DOHH2 (cell line): ENCODE measurements at regions not wholly inside any gene's neighbourhood (a gene's known extent, or its start where the extent isn't known, plus 50 kb on each side); places are given as distances from the start of the nearest gene placed in this dataset.
"Not testable (repeated sequence)": the region's sequence is repeated elsewhere in the genome, so short reads cannot be mapped to it uniquely, and the experiment has no call there.

Experiments used
- EZH2phosphoT487 ChIP-seq: fragments of 200-600 bp; sonication (generic); IDR thresholded peaks from 2 replicates; pipeline ENCODE4 v1.6.1; 2017; ENCODE audit warnings: borderline replicate concordance, mild to moderate bottlenecking, antibody characterized with exemption, low read length, moderate library complexity, mixed read lengths
- TF ChIP-seq, protein P1 (sequence below): fragments of 200-600 bp; sonication (generic); IDR thresholded peaks from one replicate; pipeline ENCODE4 v1.5.1; 2014; ENCODE audit warnings: antibody characterized with exemption, mild to moderate bottlenecking, low read depth, low read length; ENCODE audit not compliant: poor library complexity, severe bottlenecking

DNA sequence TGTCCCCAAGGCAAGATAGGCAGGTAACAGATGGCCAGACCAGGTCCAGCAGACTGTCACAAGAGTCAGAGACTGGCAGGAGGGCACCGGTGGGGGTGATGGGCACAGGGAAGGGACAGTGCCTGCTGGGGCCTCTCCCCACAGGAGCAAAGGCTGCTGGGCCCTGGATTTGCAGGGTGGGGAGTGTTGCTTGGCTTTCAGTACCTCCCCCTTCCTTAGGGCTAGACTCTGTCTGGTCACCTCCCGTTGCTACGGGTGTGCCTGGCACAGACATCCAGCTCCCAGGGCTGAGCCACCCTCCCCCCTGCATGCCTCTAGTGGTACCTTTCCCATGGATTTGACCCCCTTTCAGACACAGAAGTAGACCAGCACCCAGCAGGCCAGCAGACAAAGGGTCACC lies 205.7 kb upstream of the TP53TG3 start:
- TF ChIP-seq, protein P1, sequence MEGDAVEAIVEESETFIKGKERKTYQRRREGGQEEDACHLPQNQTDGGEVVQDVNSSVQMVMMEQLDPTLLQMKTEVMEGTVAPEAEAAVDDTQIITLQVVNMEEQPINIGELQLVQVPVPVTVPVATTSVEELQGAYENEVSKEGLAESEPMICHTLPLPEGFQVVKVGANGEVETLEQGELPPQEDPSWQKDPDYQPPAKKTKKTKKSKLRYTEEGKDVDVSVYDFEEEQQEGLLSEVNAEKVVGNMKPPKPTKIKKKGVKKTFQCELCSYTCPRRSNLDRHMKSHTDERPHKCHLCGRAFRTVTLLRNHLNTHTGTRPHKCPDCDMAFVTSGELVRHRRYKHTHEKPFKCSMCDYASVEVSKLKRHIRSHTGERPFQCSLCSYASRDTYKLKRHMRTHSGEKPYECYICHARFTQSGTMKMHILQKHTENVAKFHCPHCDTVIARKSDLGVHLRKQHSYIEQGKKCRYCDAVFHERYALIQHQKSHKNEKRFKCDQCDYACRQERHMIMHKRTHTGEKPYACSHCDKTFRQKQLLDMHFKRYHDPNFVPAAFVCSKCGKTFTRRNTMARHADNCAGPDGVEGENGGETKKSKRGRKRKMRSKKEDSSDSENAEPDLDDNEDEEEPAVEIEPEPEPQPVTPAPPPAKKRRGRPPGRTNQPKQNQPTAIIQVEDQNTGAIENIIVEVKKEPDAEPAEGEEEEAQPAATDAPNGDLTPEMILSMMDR = not testable (repeated sequence)
- not testable (repeated sequence) for TF ChIP-seq EZH2phosphoT487
